ENCODE measurements at regions not wholly inside any gene's neighbourhood (a gene's known extent, or its start where the extent isn't known, plus 50 kb on each side); places are given as distances from the start of the nearest gene placed in this dataset.

DNA sequence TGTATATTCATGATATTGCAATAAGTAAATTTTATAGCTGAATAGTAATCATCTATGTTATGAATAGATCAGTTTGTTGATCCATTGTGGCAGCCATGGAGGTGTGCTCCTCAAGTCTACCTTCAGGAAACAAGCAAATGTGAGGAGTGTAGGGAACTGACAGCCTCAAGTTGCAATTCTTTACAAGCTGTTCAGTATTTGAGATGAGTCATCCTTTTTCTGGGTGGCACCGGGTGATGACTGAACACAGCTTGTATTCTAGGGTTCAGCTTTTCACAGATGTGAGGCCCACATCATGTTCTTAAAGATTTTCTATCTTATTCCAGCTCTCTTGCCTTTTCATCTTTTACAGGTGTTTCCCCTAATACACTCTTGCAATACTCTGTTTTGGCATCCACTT is 452.4 kb downstream of the KCNH5 start:
- DNase-seq: no peak
- no peak for TF ChIP-seq POLR2A (IDR thresholded peaks at IDR 0.05)
- TF ChIP-seq, protein P1, sequence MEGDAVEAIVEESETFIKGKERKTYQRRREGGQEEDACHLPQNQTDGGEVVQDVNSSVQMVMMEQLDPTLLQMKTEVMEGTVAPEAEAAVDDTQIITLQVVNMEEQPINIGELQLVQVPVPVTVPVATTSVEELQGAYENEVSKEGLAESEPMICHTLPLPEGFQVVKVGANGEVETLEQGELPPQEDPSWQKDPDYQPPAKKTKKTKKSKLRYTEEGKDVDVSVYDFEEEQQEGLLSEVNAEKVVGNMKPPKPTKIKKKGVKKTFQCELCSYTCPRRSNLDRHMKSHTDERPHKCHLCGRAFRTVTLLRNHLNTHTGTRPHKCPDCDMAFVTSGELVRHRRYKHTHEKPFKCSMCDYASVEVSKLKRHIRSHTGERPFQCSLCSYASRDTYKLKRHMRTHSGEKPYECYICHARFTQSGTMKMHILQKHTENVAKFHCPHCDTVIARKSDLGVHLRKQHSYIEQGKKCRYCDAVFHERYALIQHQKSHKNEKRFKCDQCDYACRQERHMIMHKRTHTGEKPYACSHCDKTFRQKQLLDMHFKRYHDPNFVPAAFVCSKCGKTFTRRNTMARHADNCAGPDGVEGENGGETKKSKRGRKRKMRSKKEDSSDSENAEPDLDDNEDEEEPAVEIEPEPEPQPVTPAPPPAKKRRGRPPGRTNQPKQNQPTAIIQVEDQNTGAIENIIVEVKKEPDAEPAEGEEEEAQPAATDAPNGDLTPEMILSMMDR (IDR thresholded peaks at IDR 0.05): no peak
- TF ChIP-seq EP300 (IDR thresholded peaks at IDR 0.05): no peak
- TF ChIP-seq POLR2AphosphoS5 (IDR thresholded peaks at IDR 0.05): no peak
- Histone ChIP-seq H3K4me3 (no peak overlapping the region), H3K4me1 (no peaks in the 10 kb centered on the region), H3K27me3 (no peaks in the 10 kb centered on the region), H3K36me3 (no peaks in the 10 kb centered on the region), H3K27ac (no peak overlapping the region), H3K9me3 (no peaks in the 10 kb centered on the region)
- intact Hi-C loops (cut with DNase I): no loop called here
- 45 to 71% methylated on average over 1 of the region's 1 CpG for WGBS, 2 donors

DNA sequence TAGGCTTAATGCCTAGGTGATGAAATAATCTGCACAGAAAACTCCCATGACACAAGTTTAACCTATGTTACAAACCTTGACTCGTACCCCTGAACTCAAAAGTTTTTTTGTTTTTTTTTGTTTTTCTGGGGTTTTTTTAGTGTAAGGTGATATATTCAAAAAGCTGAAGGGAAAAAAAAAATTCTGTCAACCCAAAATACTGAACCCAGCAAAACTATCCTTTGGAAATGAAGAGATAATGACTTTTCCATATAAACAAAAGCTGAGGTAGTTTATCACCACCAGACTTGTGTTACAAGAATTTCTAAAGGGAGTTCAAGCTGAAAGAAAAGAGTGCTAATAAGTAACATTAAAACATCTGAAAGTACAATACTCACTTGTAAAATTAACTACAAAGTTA is 448.1 kb downstream of the KCNH5 start:
- H3K36me3 ChIP-seq: no peaks in the 10 kb centered on the region
- no peak for TF ChIP-seq EP300 (IDR thresholded peaks at IDR 0.05)
- TF ChIP-seq, protein P1 (IDR thresholded peaks at IDR 0.05): no peak
- TF ChIP-seq POLR2AphosphoS5 (IDR thresholded peaks at IDR 0.05): no peak
- H3K27ac ChIP-seq: no peak overlapping the region
- no peak overlapping the region for H3K4me3 ChIP-seq
- no peaks in the 10 kb centered on the region for H3K27me3 ChIP-seq
- no peaks in the 10 kb centered on the region for H3K4me1 ChIP-seq
- H3K9me3 ChIP-seq: peaks cover 0 to 3% (median 0%) of the 10 kb centered on the region in 4 donors
- intact Hi-C loops (cut with DNase I): no loop called here
- 87 to 91% methylated on average over 1 of the region's 1 CpG for WGBS, 2 donors
- DNase-seq: no peak

DNA sequence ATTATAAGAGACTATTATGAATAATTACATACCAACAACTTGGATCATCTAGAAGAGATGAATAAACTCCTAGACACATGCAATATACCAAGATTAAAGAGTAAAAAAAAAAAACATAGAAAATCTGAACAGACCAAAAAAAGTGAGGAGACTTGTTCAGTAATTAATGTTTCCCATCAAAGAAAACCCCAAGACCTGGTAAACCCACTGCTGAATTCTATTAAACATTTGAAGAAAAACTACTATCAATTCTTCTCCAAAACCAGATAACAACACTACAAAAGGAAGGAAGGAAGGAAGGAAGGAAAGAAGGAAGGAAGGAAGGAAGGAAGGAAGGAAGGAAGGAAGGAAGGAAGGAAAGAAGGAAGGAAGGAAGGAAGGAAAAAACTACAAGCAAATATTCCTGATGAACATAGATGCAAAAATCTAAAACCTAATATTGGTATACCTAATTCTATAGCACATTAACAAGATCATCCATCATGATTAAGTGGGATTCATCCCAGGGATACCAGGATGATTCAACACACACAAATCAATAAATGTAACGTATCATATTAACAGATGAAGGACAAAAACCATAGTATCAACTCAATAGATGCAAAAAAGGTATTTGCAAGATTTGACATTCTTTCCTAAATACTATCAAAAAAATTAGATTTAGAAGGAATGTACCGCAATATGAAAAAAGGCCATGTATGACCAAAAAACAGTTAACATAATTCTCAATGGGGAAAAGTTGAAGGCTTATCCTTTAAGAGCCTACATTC is 445.5 kb downstream of the KCNH5 start:
- Histone ChIP-seq H3K36me3 (no peaks in the 10 kb centered on the region), H3K9me3 (peaks cover 0 to 3% (median 0%) of the 10 kb centered on the region in 4 donors), H3K27me3 (no peaks in the 10 kb centered on the region), H3K4me1 (no peaks in the 10 kb centered on the region), H3K27ac (no peak overlapping the region), H3K4me3 (no peak overlapping the region)
- intact Hi-C loops (cut with DNase I): no loop called here
- DNase-seq: no peak
- no peak for TF ChIP-seq POLR2AphosphoS5 (IDR thresholded peaks at IDR 0.05)
- TF ChIP-seq, protein P1 (IDR thresholded peaks at IDR 0.05): no peak
- TF ChIP-seq EP300 (IDR thresholded peaks at IDR 0.05): no peak
- 85 to 89% methylated on average over 2 of the region's 2 CpGs for WGBS, 2 donors

DNA sequence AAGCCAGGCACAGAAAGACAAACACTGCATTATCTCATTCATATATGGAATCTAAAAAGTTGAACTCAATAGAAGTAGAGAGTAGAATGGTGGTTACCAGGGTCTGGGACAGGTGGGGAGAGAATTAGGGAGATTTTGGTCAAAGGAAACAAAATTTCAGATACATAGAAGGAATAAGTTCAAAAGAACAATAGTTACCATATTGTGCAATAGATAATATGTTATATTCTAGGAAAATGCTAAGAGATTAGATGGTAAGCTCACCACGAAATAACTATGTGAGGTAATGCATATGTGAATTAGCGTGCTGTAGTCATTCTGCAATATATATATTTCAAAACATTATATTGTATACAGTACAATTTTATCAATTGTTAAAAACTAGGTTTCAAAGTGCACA is 442.5 kb downstream of the KCNH5 start:
- no peaks in the 10 kb centered on the region for H3K36me3 ChIP-seq
- TF ChIP-seq POLR2A (IDR thresholded peaks at IDR 0.05) (no peak), POLR2AphosphoS5 (IDR thresholded peaks at IDR 0.05) (no peak), EP300 (IDR thresholded peaks at IDR 0.05) (no peak)
- TF ChIP-seq, protein P1 (IDR thresholded peaks at IDR 0.05): no peak
- DNase-seq: no peak
- peaks cover 0 to 3% (median 0%) of the 10 kb centered on the region in 4 donors for H3K9me3 ChIP-seq
- H3K27me3 ChIP-seq: no peaks in the 10 kb centered on the region
- H3K4me3 ChIP-seq: no peak overlapping the region
- intact Hi-C loops (cut with DNase I): no loop called here
- no peaks in the 10 kb centered on the region for H3K4me1 ChIP-seq
- no peak overlapping the region for H3K27ac ChIP-seq
- 88% methylated on average over 2 of the region's 2 CpGs for WGBS, 2 donors

DNA sequence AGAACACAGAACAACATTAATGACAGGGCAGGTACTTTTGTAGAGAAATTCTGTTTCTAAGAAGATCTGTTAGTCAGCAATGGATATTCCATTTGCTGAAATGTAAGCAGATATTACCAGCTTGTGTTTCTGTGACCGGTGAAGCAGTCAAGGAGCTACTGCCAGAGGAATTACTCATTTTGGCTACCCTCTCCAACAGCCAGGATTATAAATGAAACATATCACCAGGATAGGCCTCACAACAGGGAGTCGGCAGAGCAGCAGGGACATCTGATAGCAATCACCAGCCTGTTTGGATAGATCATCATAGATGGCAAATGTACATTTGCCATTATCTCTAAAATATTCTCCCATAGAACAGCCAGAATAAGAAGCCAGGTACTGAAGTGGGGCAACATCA is 440.7 kb downstream of the KCNH5 start:
- 90 to 95% methylated on average over 2 of the region's 2 CpGs for WGBS, 2 donors
- Histone ChIP-seq H3K4me3 (no peak overlapping the region), H3K9me3 (no peaks in the 10 kb centered on the region), H3K27ac (no peak overlapping the region), H3K36me3 (no peaks in the 10 kb centered on the region), H3K4me1 (no peaks in the 10 kb centered on the region), H3K27me3 (no peaks in the 10 kb centered on the region)
- no peak for TF ChIP-seq POLR2AphosphoS5 (IDR thresholded peaks at IDR 0.05)
- no peak for TF ChIP-seq POLR2A (IDR thresholded peaks at IDR 0.05)
- TF ChIP-seq, protein P1 (IDR thresholded peaks at IDR 0.05): no peak
- no peak for TF ChIP-seq EP300 (IDR thresholded peaks at IDR 0.05)
- intact Hi-C loops (cut with DNase I): no loop called here
- DNase-seq: no peak
